Esophagus squamous epithelium (tissue), 5 donors: ENCODE measurements at regions not wholly inside any gene's neighbourhood (a gene's known extent, or its start where the extent isn't known, plus 50 kb on each side); places are given as distances from the start of the nearest gene placed in this dataset.
A peak's percentile ranks its signal among the peaks of the same experiment; 100 is the strongest.

Experiments
- DNase-seq: peaks from one replicate; lab custom pipeline; 2025; lab: John Stamatoyannopoulos, UW
- H3K27ac ChIP-seq, 4 donors: fragments of 200-600 bp; sonication (generic); one replicate each; pipeline ENCODE4 v1.5.1; 2016 to 2019; ENCODE audit warnings: mild to moderate bottlenecking in 1 of 4
- H3K27me3 ChIP-seq, 4 donors: fragments of 200-600 bp; sonication (generic); 1 replicate in 3 of 4; 2 replicates in 1 of 4; pipeline versions ENCODE4 v1.5.1 to v1.6.0; 2017 to 2021; ENCODE audit warnings: antibody characterized with exemption in 1 of 4
- H3K36me3 ChIP-seq, 3 donors: fragments of 200-600 bp; sonication (generic); one replicate each; pipeline ENCODE4 v1.5.1; 2016 to 2019
- H3K4me1 ChIP-seq, 3 donors: fragments of 200-600 bp; sonication (generic); one replicate each; pipeline ENCODE4 v1.5.1; 2017 to 2019
- H3K4me3 ChIP-seq, 4 donors: fragments of 200-600 bp; sonication (generic); 1 replicate in 3 of 4; 2 replicates in 1 of 4; pipeline ENCODE4 v1.5.1; 2016 to 2019; ENCODE audit warnings: mild to moderate bottlenecking in 2 of 4, moderate library complexity in 1 of 4
- H3K9me3 ChIP-seq, 3 donors: fragments of 200-600 bp; sonication (generic); one replicate each; pipeline ENCODE4 v1.5.1; 2016 to 2019
- CTCF ChIP-seq, 6 experiments: fragments of 450-650 bp in 4 of 6; fragments of 200-600 bp in 2 of 6; sonication (generic) in 2 of 6; IDR thresholded peaks; one replicate each; pipeline ENCODE4 v1.5.1; 2016 to 2019; ENCODE audit warnings: antibody characterized with exemption in 6 of 6, mild to moderate bottlenecking in 4 of 6, moderate library complexity in 4 of 6
- POLR2A ChIP-seq, 4 donors: fragments of 450-650 bp; IDR thresholded peaks; one replicate each; pipeline ENCODE4 v1.6.1; 2017; ENCODE audit warnings: antibody characterized with exemption in 4 of 4, mild to moderate bottlenecking in 4 of 4, moderate library complexity in 3 of 4
- WGBS, 2 donors: methylation state at CpG; one replicate each; pipeline ENCODE4 v1.1.5; 2018; 5-methylcytosine and 5-hydroxymethylcytosine counted together
- intact Hi-C: fragments of 100-400 bp; cut with DNase I; formaldehyde crosslinking; loops from one replicate; pipeline ENCODE4 v1.15.0; 2022
- donor health status: DM: yes; HTN: yes; CAD: no.

DNA sequence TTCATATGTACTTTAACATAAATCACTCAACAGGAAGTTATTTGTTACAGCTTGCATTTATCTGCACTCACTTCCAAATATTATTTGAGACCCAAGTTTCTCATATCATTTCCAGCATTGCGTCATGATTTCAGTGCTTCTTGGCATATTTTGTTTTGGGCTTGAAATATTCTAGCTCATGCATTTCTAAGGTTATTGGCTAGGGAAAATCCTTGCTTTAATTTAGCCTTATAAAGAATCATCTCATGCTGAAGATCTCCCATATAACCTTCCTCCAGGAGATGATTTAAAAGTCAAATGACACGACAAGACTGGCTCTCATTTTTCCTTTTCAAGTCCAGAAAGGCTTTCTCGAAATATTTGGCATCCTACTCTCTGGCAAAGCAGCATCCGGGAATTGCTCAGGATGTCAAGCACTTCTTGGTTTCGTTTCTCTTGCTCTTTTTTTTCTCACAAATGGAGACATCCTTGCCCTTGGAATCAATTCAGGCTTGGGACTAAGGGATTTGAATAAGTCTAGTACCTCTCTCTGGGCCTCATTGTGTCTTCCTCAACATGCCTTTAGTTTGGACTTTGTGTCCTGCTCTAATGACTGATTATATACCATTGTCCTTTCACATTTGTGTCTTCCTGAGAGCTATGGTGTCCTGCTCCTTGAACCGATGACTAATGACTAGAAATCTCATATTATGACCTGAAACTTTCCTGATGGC lies 295.0 kb downstream of the RMST start:
- intact Hi-C loops: no loop called here
- Histone ChIP-seq H3K36me3 (no peaks in the 10 kb centered on the region), H3K27me3 (no peaks in the 10 kb centered on the region), H3K9me3 (no peaks in the 10 kb centered on the region), H3K4me3 (peak overlapping the region in 1 of 4 donors; percentile 25), H3K4me1 (peaks cover 0 to 19% (median 0%) of the 10 kb centered on the region in 3 donors), H3K27ac (peak overlapping the region in 3 of 4 donors; percentile 50 to 68 (median 52))
- 15 to 21% methylated on average over 6 of the region's 6 CpGs for WGBS, 2 donors
- DNase-seq: no peak
- TF ChIP-seq CTCF (IDR thresholded peaks at IDR 0.05) (no peak), POLR2A (IDR thresholded peaks at IDR 0.05) (no peak)

DNA sequence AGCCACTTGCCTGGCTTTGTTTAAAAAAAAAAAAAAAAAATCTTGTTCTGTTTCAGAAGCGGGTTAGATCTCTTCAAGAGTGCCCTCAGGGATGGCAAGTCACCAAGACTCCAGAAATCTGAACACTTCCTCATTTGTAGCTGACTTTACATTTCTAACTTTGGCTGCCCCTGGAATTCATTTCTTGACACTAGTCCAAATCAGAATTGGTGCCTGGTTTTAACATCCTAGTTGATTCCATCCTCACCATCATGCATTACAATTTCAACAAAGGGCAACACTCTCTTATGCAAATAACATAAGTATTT lies 295.5 kb downstream of the RMST start:
- WGBS, 2 donors: 17 to 19% methylated on average over 1 of the region's 1 CpG
- H3K36me3 ChIP-seq: no peaks in the 10 kb centered on the region
- peak overlapping the region in 3 of 4 donors; percentile 7 to 52 (median 50) for H3K27ac ChIP-seq
- no peaks in the 10 kb centered on the region for H3K9me3 ChIP-seq
- TF ChIP-seq POLR2A (IDR thresholded peaks at IDR 0.05) (no peak), CTCF (IDR thresholded peaks at IDR 0.05) (no peak)
- no peaks in the 10 kb centered on the region for H3K27me3 ChIP-seq
- no peak for DNase-seq
- H3K4me1 ChIP-seq: peaks cover 0 to 19% (median 0%) of the 10 kb centered on the region in 3 donors
- no peak overlapping the region for H3K4me3 ChIP-seq
- intact Hi-C loops: no loop called here

DNA sequence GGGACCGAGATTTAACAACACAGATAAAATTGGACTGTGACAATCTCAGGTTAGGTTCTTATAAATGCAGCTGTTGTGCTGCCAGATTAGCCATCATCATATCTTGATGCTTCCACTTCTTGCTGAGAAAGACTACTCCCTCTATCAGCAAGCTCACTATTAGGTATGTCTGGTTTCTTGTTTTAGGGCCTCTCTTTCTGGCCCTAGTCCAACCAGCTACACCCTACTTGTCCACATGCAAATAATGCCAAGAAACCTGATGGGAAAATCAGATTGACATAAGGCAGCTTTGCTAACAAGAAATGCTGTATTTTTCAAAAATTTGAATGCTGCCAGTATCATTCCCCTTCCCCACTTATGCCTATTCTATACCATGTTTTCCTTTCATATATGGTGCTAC lies 296.0 kb downstream of the RMST start:
- H3K9me3 ChIP-seq: no peaks in the 10 kb centered on the region
- peaks cover 0 to 19% (median 0%) of the 10 kb centered on the region in 3 donors for H3K4me1 ChIP-seq
- no peak overlapping the region for H3K4me3 ChIP-seq
- no peak for DNase-seq
- H3K27ac ChIP-seq: peak overlapping the region in 3 of 4 donors; percentile 7 to 52 (median 50)
- intact Hi-C loops: no loop called here
- H3K36me3 ChIP-seq: no peaks in the 10 kb centered on the region
- TF ChIP-seq CTCF (IDR thresholded peaks at IDR 0.05): no peak
- no peak for TF ChIP-seq POLR2A (IDR thresholded peaks at IDR 0.05)
- WGBS, 2 donors: 81% methylated on average over 1 of the region's 1 CpG
- no peaks in the 10 kb centered on the region for H3K27me3 ChIP-seq

- Histone ChIP-seq H3K4me3 (no peak overlapping the region), H3K9me3 (no peaks in the 10 kb centered on the region), H3K27ac (peak overlapping the region in 3 of 4 donors; percentile 28 to 57 (median 36)), H3K36me3 (no peaks in the 10 kb centered on the region), H3K27me3 (no peaks in the 10 kb centered on the region), H3K4me1 (peaks cover 0 to 19% (median 0%) of the 10 kb centered on the region in 3 donors)
- DNase-seq: no peak
- TF ChIP-seq CTCF (IDR thresholded peaks at IDR 0.05): no peak
- intact Hi-C loops: no loop called here
- WGBS, 2 donors: 70 to 71% methylated on average over 3 of the region's 3 CpGs
Measured at GRCh38 chr12:97760601-97761000, 298.0 kb downstream of the RMST start.

- no peak overlapping the region for H3K27ac ChIP-seq
- no peaks in the 10 kb centered on the region for H3K27me3 ChIP-seq
- H3K36me3 ChIP-seq: no peaks in the 10 kb centered on the region
- H3K4me3 ChIP-seq: no peak overlapping the region
- H3K4me1 ChIP-seq: peaks cover 0 to 5% (median 0%) of the 10 kb centered on the region in 3 donors
- intact Hi-C loops: no loop called here
- DNase-seq: no peak
- TF ChIP-seq POLR2A (IDR thresholded peaks at IDR 0.05): no peak
- no peak for TF ChIP-seq CTCF (IDR thresholded peaks at IDR 0.05)
- 66 to 74% methylated on average over 6 of the region's 6 CpGs for WGBS, 2 donors
- no peaks in the 10 kb centered on the region for H3K9me3 ChIP-seq
Measured at GRCh38 chr12:97763113-97763512, 300.5 kb downstream of the RMST start.
